GM21526 (cell line): ENCODE measurements at regions not wholly inside any gene's neighbourhood (a gene's known extent, or its start where the extent isn't known, plus 50 kb on each side); places are given as distances from the start of the nearest gene placed in this dataset.

Source experiments
- ATAC-seq: cut with Tn5 transposase; IDR thresholded peaks from one replicate; pipeline ENCODE4 v1.9.1; 2021; ENCODE audit warnings: moderate library complexity; ENCODE audit not compliant: unreplicated experiment, low FRiP score

- ATAC-seq = no peak
Measured at GRCh38 chr9:28528049-28528448, 954.8 kb upstream of the C9orf72 start.

GRCh38 chr9:28538132-28538531 is 964.9 kb upstream of the C9orf72 start:
- no peak for ATAC-seq

- no peak for ATAC-seq
Measured at GRCh38 chr9:28539434-28540070, 966.3 kb upstream of the C9orf72 start.

- no peak for ATAC-seq
Measured at GRCh38 chr9:28542928-28543327, 969.6 kb upstream of the C9orf72 start.

GRCh38 chr9:28547527-28547926 is 974.2 kb upstream of the C9orf72 start:
- ATAC-seq = no peak

GRCh38 chr9:28563291-28563934 is 990.1 kb upstream of the C9orf72 start:
- ATAC-seq = no peak

- no peak for ATAC-seq
Measured at GRCh38 chr9:28583832-28584231, 1010.6 kb upstream of the C9orf72 start.

- ATAC-seq = no peak
Measured at GRCh38 chr9:28584542-28584941, 1011.3 kb upstream of the C9orf72 start.

GRCh38 chr9:28587052-28587451 is 1013.8 kb upstream of the C9orf72 start:
- no peak for ATAC-seq

- no peak for ATAC-seq
Measured at GRCh38 chr9:28598408-28598807, 1025.1 kb upstream of the C9orf72 start.

- no peak for ATAC-seq
Measured at GRCh38 chr9:28600226-28600625, 1026.9 kb upstream of the C9orf72 start.

GRCh38 chr9:28607843-28608242 is 1034.6 kb upstream of the C9orf72 start:
- no peak for ATAC-seq

- no peak for ATAC-seq
Measured at GRCh38 chr9:28610339-28610738, 1037.1 kb upstream of the C9orf72 start.

GRCh38 chr9:28616310-28616709 is 1043.0 kb upstream of the C9orf72 start:
- no peak for ATAC-seq

- ATAC-seq = no peak
Measured at GRCh38 chr9:28620011-28620410, 1046.7 kb upstream of the C9orf72 start.

- no peak for ATAC-seq
Measured at GRCh38 chr9:28620661-28621060, 1047.4 kb upstream of the C9orf72 start.

GRCh38 chr9:28624771-28625170 is 1051.5 kb upstream of the C9orf72 start:
- no peak for ATAC-seq

- no peak for ATAC-seq
Measured at GRCh38 chr9:28628031-28628430, 1054.8 kb upstream of the C9orf72 start.

- ATAC-seq = no peak
Measured at GRCh38 chr9:28648723-28649122, 1075.4 kb upstream of the C9orf72 start.

GRCh38 chr9:28650327-28650726 is 1077.0 kb upstream of the C9orf72 start:
- no peak for ATAC-seq

GRCh38 chr9:28651050-28651722 is 1077.9 kb upstream of the C9orf72 start:
- ATAC-seq = no peak

GRCh38 chr9:28653216-28653615 is 1079.9 kb upstream of the C9orf72 start:
- no peak for ATAC-seq
